Ovary (tissue), 3 donors: ENCODE measurements at regions not wholly inside any gene's neighbourhood (a gene's known extent, or its start where the extent isn't known, plus 50 kb on each side); places are given as distances from the start of the nearest gene placed in this dataset.

Experiments used
- CTCF ChIP-seq, 3 donors: fragments of 450-650 bp in 2 of 3; fragments of 200-600 bp in 1 of 3; IDR thresholded peaks; one replicate each; pipeline versions ENCODE4 v1.5.1 to v1.8.0; 2016 to 2022; ENCODE audit warnings: antibody characterized with exemption in 3 of 3, mild to moderate bottlenecking in 1 of 3
- POLR2A ChIP-seq: fragments of 450-650 bp; IDR thresholded peaks from one replicate; pipeline ENCODE4 v1.6.1; 2017; ENCODE audit warnings: antibody characterized with exemption, mild to moderate bottlenecking, moderate library complexity
- donor health status: DM: no; HTN: no; CAD: no.

- no peak for TF ChIP-seq CTCF (IDR thresholded peaks at IDR 0.05)
- TF ChIP-seq POLR2A, result no peak
Measured at GRCh38 chr10:105969884-105970377, 1194.6 kb downstream of the SORCS1 start.
